Adrenal gland (tissue), 5 donors: ENCODE measurements at regions not wholly inside any gene's neighbourhood (a gene's known extent, or its start where the extent isn't known, plus 50 kb on each side); places are given as distances from the start of the nearest gene placed in this dataset.

Source experiments
- POLR2A ChIP-seq, 2 donors: fragments of 450-650 bp; IDR thresholded peaks; one replicate each; pipeline ENCODE4 v1.6.1; 2017; ENCODE audit warnings: antibody characterized with exemption in 2 of 2, mild to moderate bottlenecking in 2 of 2, moderate library complexity in 1 of 2
- TF ChIP-seq, protein P1 (sequence below), 6 experiments: fragments of 450-650 bp in 4 of 6; fragments of 200-600 bp in 2 of 6; sonication (generic) in 1 of 6; IDR thresholded peaks; 1 replicate in 5 of 6; 2 replicates in 1 of 6; pipeline versions ENCODE4 v1.5.1 to v1.8.0; 2016 to 2021; ENCODE audit warnings: antibody characterized with exemption in 6 of 6, mild to moderate bottlenecking in 2 of 6, moderate library complexity in 1 of 6
- donor health status: DM: no; HTN: no; CAD: no.

DNA sequence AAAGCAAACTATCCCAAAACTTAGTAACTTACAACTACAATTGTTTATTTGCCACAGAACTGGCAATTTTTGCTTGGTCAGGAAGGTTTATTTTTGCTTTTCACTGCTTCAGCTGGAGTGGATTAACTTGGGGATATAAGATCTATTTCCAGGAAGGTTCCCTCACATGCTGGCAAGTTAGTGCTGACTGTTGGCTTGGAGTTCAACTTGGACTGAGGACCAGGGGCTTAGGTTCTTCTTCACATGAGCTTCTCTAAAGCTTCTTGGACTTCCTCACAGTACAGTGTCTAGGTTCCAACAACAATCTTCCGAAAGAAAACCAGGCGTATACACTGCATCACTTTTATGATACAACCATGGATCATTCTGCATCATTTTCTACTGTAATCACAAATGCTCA lies 264.4 kb downstream of the CHL1 start:
- TF ChIP-seq, protein P1, sequence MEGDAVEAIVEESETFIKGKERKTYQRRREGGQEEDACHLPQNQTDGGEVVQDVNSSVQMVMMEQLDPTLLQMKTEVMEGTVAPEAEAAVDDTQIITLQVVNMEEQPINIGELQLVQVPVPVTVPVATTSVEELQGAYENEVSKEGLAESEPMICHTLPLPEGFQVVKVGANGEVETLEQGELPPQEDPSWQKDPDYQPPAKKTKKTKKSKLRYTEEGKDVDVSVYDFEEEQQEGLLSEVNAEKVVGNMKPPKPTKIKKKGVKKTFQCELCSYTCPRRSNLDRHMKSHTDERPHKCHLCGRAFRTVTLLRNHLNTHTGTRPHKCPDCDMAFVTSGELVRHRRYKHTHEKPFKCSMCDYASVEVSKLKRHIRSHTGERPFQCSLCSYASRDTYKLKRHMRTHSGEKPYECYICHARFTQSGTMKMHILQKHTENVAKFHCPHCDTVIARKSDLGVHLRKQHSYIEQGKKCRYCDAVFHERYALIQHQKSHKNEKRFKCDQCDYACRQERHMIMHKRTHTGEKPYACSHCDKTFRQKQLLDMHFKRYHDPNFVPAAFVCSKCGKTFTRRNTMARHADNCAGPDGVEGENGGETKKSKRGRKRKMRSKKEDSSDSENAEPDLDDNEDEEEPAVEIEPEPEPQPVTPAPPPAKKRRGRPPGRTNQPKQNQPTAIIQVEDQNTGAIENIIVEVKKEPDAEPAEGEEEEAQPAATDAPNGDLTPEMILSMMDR (IDR thresholded peaks at IDR 0.05), result no peak
- TF ChIP-seq POLR2A (IDR thresholded peaks at IDR 0.05), result no peak
